Cardiac fibroblast (primary cell): ENCODE measurements at regions not wholly inside any gene's neighbourhood (a gene's known extent, or its start where the extent isn't known, plus 50 kb on each side); places are given as distances from the start of the nearest gene placed in this dataset.

ENCODE experiments used
- DNase-seq, 2 donors: peaks; one replicate each; pipeline versions ENCODE4 v3.0.0 to v3.0.0-alpha.2; 2010; ENCODE audit warnings: low read depth in 2 of 2
- H3K4me3 ChIP-seq, 2 donors: replicated peaks in 1 of 2; 1 replicate in 1 of 2; 2 replicates in 1 of 2; pipeline ENCODE4 v1.5.1; 2011; ENCODE audit warnings: low read depth in 2 of 2, low read length in 2 of 2, mild to moderate bottlenecking in 2 of 2, moderate library complexity in 1 of 2
- CTCF ChIP-seq: IDR thresholded peaks from one replicate; pipeline ENCODE4 v1.5.1; 2011; ENCODE audit warnings: low read depth, mild to moderate bottlenecking, low read length, inconsistent platforms

- no peak overlapping the region for H3K4me3 ChIP-seq
- TF ChIP-seq CTCF: no peak
- no peak for DNase-seq
These were observed 839.9 kb downstream of the MAFB start for GRCh38 chr20:39849171-39849570.

- DNase-seq: no peak
These were observed 849.5 kb downstream of the MAFB start for GRCh38 chr20:39839399-39840119.

DNA sequence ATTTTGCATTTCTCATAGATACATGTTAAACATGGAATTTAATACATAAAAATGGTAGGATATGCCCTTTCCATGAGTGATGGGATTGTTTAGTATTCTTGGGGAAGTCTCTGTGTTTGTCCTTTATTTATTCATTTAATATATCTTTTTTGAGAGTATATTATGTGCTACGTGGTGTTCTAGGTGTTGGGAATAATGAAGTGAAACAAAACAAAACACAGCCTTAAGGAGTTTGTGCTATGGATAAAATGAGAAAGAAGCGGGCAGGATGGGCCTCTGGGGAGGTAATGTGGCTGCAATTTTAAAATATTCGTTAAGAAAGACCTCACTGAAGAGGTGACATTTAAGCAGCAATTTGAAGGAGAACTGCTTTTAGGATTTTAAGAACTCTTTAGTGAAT lies 851.5 kb downstream of the MAFB start:
- no peak for DNase-seq
- H3K4me3 ChIP-seq: no peak overlapping the region
- TF ChIP-seq CTCF: no peak

More at GRCh38 chr20:39839399-39840119, 849.5 kb downstream of the MAFB start:
- TF ChIP-seq CTCF: no peak
- H3K4me3 ChIP-seq: no peak overlapping the region

DNA sequence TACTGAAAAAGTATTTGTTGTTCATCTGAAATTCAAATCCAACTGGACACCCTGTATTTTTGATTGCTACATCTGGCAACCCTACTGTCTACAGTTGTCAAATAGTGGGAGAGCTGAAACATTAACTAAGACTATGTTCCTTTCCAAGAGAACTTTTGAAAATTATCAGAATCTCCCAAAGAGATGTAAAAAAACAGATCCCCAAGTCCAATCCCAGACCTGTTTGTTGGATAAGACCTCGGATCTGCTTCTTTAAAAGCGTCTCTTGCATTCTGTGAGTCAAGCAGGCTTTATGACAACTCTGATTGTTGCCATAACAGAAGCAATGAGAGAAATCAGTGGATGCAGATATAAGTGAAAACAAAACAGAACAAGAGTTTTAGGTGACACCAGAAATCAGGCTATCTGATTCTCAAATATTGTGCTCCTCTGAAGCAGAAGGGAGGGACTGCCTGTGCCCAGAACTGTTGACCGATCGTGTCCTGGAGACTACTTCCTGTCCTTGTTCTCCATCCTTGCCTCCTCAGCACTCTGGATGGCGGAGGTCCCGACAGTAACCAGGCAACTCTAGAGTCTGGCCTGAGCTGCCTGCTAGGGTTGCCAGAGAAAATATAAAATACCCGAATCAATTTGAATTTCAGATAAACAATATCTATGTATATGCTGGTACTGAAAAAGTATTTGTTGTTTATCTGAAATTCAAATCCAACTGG lies 853.8 kb downstream of the MAFB start:
- DNase-seq: no peak
- no peak overlapping the region for H3K4me3 ChIP-seq
- no peak for TF ChIP-seq CTCF

DNA sequence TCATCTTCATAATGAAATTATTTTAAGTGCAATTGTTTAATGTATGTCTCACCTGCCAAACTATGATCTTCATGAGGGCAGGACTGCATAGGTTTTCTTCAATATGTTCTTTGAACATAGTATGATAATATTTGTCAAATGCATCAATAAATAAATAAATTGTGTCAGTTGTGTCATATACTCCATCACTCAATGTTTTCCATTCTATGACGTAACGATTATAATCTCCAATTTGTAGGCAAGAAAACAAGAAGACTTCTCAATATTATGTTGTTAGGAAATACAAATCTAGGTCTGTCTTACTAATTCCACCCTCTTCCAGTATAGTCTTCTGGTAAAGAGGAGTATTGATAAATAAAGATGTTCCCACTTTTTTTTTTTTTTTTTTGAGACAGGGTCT lies 858.1 kb downstream of the MAFB start:
- no peak for DNase-seq
- no peak for TF ChIP-seq CTCF
- H3K4me3 ChIP-seq: no peak overlapping the region

- no peak for DNase-seq
- no peak overlapping the region for H3K4me3 ChIP-seq
- TF ChIP-seq CTCF: no peak
These were observed 859.4 kb downstream of the MAFB start for GRCh38 chr20:39829661-39830060.
